GM23248 (cell line): ENCODE measurements at regions not wholly inside any gene's neighbourhood (a gene's known extent, or its start where the extent isn't known, plus 50 kb on each side); places are given as distances from the start of the nearest gene placed in this dataset.
A peak's percentile ranks its signal among the peaks of the same experiment; 100 is the strongest.

Experiments
- DNase-seq: peaks from one replicate; pipeline ENCODE4 v3.0.0-alpha.2; 2015
- H2AFZ ChIP-seq: fragments of 200-600 bp; sonication (generic); 2 replicates; pipeline ENCODE4 v1.6.1; 2016; ENCODE audit warnings: antibody characterized with exemption
- H3F3A ChIP-seq: fragments of 200-600 bp; sonication (generic); 2 replicates; pipeline ENCODE4 v1.6.1; 2016; ENCODE audit warnings: mild to moderate bottlenecking, antibody characterized with exemption, mixed run types; ENCODE audit not compliant: insufficient read depth
- H3K27ac ChIP-seq: fragments of 200-600 bp; sonication (generic); 2 replicates; pipeline ENCODE4 v1.5.1; 2016; ENCODE audit warnings: mild to moderate bottlenecking
- H3K27me3 ChIP-seq: fragments of 200-600 bp; sonication (generic); replicated peaks from 2 replicates; pipeline ENCODE4 v1.6.1; 2016; ENCODE audit warnings: mild to moderate bottlenecking; ENCODE audit not compliant: insufficient read depth
- H3K36me3 ChIP-seq: fragments of 200-600 bp; sonication (generic); 2 replicates; pipeline ENCODE4 v1.6.1; 2016; ENCODE audit warnings: low read depth, mild to moderate bottlenecking
- H3K4me1 ChIP-seq: fragments of 200-600 bp; sonication (generic); 2 replicates; pipeline ENCODE4 v1.6.1; 2016; ENCODE audit warnings: mild to moderate bottlenecking; ENCODE audit not compliant: insufficient read depth
- H3K4me2 ChIP-seq: fragments of 200-600 bp; sonication (generic); one replicate; pipeline ENCODE4 v1.6.1; 2016; ENCODE audit warnings: mild to moderate bottlenecking; ENCODE audit not compliant: unreplicated experiment
- H3K4me3 ChIP-seq: fragments of 200-600 bp; sonication (generic); 2 replicates; pipeline ENCODE4 v1.5.1; 2016; ENCODE audit warnings: mild to moderate bottlenecking
- H3K79me2 ChIP-seq: fragments of 200-600 bp; sonication (generic); 2 replicates; pipeline ENCODE4 v1.6.1; 2016; ENCODE audit warnings: mild to moderate bottlenecking; ENCODE audit not compliant: insufficient read depth
- H3K9ac ChIP-seq: fragments of 200-600 bp; sonication (generic); 2 replicates; pipeline ENCODE4 v1.6.1; 2016; ENCODE audit warnings: mild to moderate bottlenecking
- H3K9me2 ChIP-seq: fragments of 200-600 bp; sonication (generic); 2 replicates; pipeline ENCODE4 v1.6.1; 2016; ENCODE audit warnings: mixed run types, mild to moderate bottlenecking, moderate library complexity; ENCODE audit not compliant: insufficient read depth
- H3K9me3 ChIP-seq: fragments of 200-600 bp; sonication (generic); one replicate; pipeline ENCODE4 v1.6.1; 2017; ENCODE audit warnings: low read depth
- H4K20me1 ChIP-seq: fragments of 200-600 bp; sonication (generic); 2 replicates; pipeline ENCODE4 v1.6.0; 2016; ENCODE audit not compliant: insufficient read depth
- EZH2 ChIP-seq: fragments of 200-600 bp; sonication (generic); IDR thresholded peaks from 2 replicates; pipeline ENCODE4 v1.6.1; 2018; ENCODE audit warnings: antibody characterized with exemption, mild to moderate bottlenecking; ENCODE audit not compliant: insufficient read depth, poor library complexity, severe bottlenecking
- EZH2phosphoT487 ChIP-seq: fragments of 200-600 bp; sonication (generic); IDR thresholded peaks from 2 replicates; pipeline ENCODE4 v1.6.1; 2018; ENCODE audit warnings: antibody characterized with exemption, moderate library complexity, mild to moderate bottlenecking, low read depth; ENCODE audit not compliant: insufficient read depth
- WGBS, 2 experiments: methylation state at CpG; one replicate each; pipeline ENCODE4 v1.1.6; 2015 to 2017; ENCODE audit warnings: low lambda C conversion rate in 2 of 2, low coverage in 1 of 2; ENCODE audit errors: missing lambda C conversion rate in 2 of 2; 5-methylcytosine and 5-hydroxymethylcytosine counted together
- in situ Hi-C: fragments of 300-500 bp; cut with MboI; formaldehyde crosslinking; loops from 2 replicates; pipeline ENCODE4 v1.15.0; 2020

GRCh38 chr12:91562476-91562875, 379.9 kb upstream of the DCN start:
- Histone ChIP-seq H3K79me2 (no peaks in the 10 kb centered on the region), H3K4me3 (no peak overlapping the region), H3K27me3 (no peaks in the 10 kb centered on the region), H3K4me1 (no peaks in the 10 kb centered on the region), H3K9ac (no peak overlapping the region), H3K4me2 (no peak overlapping the region), H3F3A (no peaks in the 10 kb centered on the region), H3K9me2 (no peaks in the 10 kb centered on the region), H4K20me1 (no peaks in the 10 kb centered on the region), H3K9me3 (no peaks in the 10 kb centered on the region), H3K27ac (no peak overlapping the region), H3K36me3 (no peaks in the 10 kb centered on the region), H2AFZ (peak overlapping the region; percentile 33; the same call in 1 of the 2 replicates)
- in situ Hi-C loops: no loop called here
- 45 to 50% methylated on average over 1 of the region's 1 CpG for WGBS, 2 experiments
- no peak for TF ChIP-seq EZH2
- no peak for TF ChIP-seq EZH2phosphoT487
- DNase-seq: peak; percentile 15

GRCh38 chr12:91561958-91562325, 379.3 kb upstream of the DCN start:
- Histone ChIP-seq H3K9me3 (no peaks in the 10 kb centered on the region), H3K27me3 (no peaks in the 10 kb centered on the region), H3K27ac (no peak overlapping the region), H3K9ac (no peak overlapping the region), H3K9me2 (no peaks in the 10 kb centered on the region), H3K4me3 (no peak overlapping the region), H3K4me1 (no peaks in the 10 kb centered on the region), H3K36me3 (no peaks in the 10 kb centered on the region), H3K4me2 (no peak overlapping the region), H3K79me2 (no peaks in the 10 kb centered on the region), H3F3A (no peaks in the 10 kb centered on the region), H4K20me1 (no peaks in the 10 kb centered on the region), H2AFZ (peak overlapping the region; percentile 33; the same call in 1 of the 2 replicates)
- in situ Hi-C loops: no loop called here
- no peak for TF ChIP-seq EZH2phosphoT487
- TF ChIP-seq EZH2: no peak
- DNase-seq: no peak
- WGBS, 2 experiments: 5 to 6% methylated on average over 2 of the region's 2 CpGs

DNA sequence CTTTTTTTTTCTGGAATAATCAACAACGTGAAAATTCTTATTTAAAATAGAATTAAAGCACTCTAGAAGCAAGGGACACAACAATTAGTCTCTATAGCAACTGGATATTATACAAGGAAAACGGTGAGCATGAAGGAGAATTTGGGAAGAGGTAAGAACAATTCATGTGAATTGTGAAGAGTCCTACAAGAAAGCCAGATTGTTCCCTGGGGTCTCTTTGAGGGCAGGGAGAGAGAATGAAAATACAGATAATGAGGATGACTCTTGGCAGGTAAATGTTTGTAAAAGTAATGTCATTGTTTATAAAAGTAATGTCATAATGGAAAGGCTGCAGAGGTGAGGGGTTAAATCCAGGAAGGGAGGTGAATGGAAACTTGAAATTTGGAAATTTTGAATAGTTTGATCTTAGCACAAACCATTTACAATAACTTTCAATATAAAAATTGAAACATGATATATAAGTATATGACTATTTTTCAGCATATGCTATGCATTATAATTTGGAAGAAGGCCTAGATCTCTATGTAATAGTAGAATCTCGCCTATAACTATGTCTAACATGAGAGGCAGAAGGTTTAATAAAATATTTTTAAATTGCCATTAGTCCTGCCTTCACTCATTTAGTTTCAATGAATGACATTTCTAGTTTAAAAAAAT, 378.8 kb upstream of the DCN start:
- no peak overlapping the region for H3K27ac ChIP-seq
- no peaks in the 10 kb centered on the region for H3K36me3 ChIP-seq
- no peak for DNase-seq
- no peak overlapping the region for H3K4me2 ChIP-seq
- no peaks in the 10 kb centered on the region; the same call in 1 of the 2 replicates for H3K27me3 ChIP-seq
- H3F3A ChIP-seq: no peaks in the 10 kb centered on the region
- no peaks in the 10 kb centered on the region for H3K79me2 ChIP-seq
- no peak overlapping the region for H3K9ac ChIP-seq
- H3K9me2 ChIP-seq: no peaks in the 10 kb centered on the region
- no peaks in the 10 kb centered on the region for H4K20me1 ChIP-seq
- H3K9me3 ChIP-seq: no peaks in the 10 kb centered on the region
- no peak overlapping the region for H2AFZ ChIP-seq
- no peak overlapping the region for H3K4me3 ChIP-seq
- H3K4me1 ChIP-seq: no peaks in the 10 kb centered on the region
- in situ Hi-C loops: no loop called here
- 52 to 58% methylated on average over 3 of the region's 3 CpGs for WGBS, 2 experiments
- TF ChIP-seq EZH2 (no peak), EZH2phosphoT487 (no peak)

DNA sequence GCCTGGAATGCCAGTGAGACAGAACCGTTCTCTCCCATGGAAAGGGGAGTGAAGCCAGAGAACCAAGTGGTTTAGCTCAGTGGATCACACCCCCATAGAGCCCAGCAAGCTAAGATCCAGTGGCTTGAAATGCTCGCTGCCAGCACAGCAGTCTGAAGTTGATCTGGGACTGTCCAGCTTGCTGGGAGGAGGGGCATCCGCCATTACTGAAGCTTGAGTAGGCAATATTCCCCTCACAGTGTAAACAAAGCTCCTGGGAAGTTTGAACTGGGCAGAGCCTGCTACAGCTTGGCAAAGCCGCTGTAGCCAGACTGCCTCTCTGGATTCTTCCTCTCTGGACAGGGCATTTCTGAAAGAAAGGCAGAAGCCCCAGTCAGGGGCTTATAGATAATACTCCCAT, 374.3 kb upstream of the DCN start:
- Histone ChIP-seq H4K20me1 (no peaks in the 10 kb centered on the region), H3K27me3 (no peaks in the 10 kb centered on the region; the same call in 1 of the 2 replicates), H3K27ac (no peak overlapping the region), H3K4me2 (no peak overlapping the region), H3K79me2 (no peaks in the 10 kb centered on the region), H3K4me1 (no peaks in the 10 kb centered on the region), H3K9me2 (no peaks in the 10 kb centered on the region), H3F3A (no peaks in the 10 kb centered on the region), H3K9me3 (no peaks in the 10 kb centered on the region), H2AFZ (no peak overlapping the region), H3K36me3 (no peaks in the 10 kb centered on the region), H3K4me3 (no peak overlapping the region), H3K9ac (no peak overlapping the region)
- in situ Hi-C loops: no loop called here
- WGBS, 2 experiments: 61 to 77% methylated on average over 4 of the region's 4 CpGs
- TF ChIP-seq EZH2phosphoT487: no peak
- no peak for TF ChIP-seq EZH2
- DNase-seq: no peak
